Loucy (cell line): ENCODE measurements at regions not wholly inside any gene's neighbourhood (a gene's known extent, or its start where the extent isn't known, plus 50 kb on each side); places are given as distances from the start of the nearest gene placed in this dataset.

Experiments used
- H2AFZ ChIP-seq: fragments of 200-600 bp; sonication (generic); 2 replicates; pipeline ENCODE4 v1.6.0; 2016; ENCODE audit warnings: antibody characterized with exemption, mild to moderate bottlenecking, low read length, moderate library complexity
- H3F3A ChIP-seq: fragments of 200-600 bp; 2 replicates; pipeline ENCODE4 v1.6.0; 2016; ENCODE audit warnings: antibody characterized with exemption, low read depth, mild to moderate bottlenecking
- H3K27me3 ChIP-seq: fragments of 200-600 bp; sonication (generic); 2 replicates; pipeline ENCODE4 v1.6.1; 2014; ENCODE audit warnings: low read length, mild to moderate bottlenecking; ENCODE audit not compliant: insufficient read depth, poor library complexity, severe bottlenecking
- H3K36me3 ChIP-seq: fragments of 200-600 bp; sonication (generic); 2 replicates; pipeline ENCODE4 v1.6.1; 2016; ENCODE audit warnings: low read length; ENCODE audit not compliant: insufficient read depth
- H3K4me1 ChIP-seq: fragments of 200-600 bp; sonication (generic); 2 replicates; pipeline ENCODE4 v1.5.1; 2014; ENCODE audit warnings: low read length, mild to moderate bottlenecking; ENCODE audit not compliant: insufficient read depth, poor library complexity, severe bottlenecking
- H3K4me2 ChIP-seq: fragments of 200-600 bp; sonication (generic); 2 replicates; pipeline ENCODE4 v1.6.0; 2014; ENCODE audit warnings: antibody characterized with exemption, low read length, low read depth, mild to moderate bottlenecking; ENCODE audit not compliant: poor library complexity, severe bottlenecking
- H3K4me3 ChIP-seq: fragments of 200-600 bp; sonication (generic); 2 replicates; pipeline ENCODE4 v1.5.1; 2014; ENCODE audit warnings: low read length, mild to moderate bottlenecking, mixed read lengths; ENCODE audit not compliant: poor library complexity, severe bottlenecking
- H3K79me2 ChIP-seq: fragments of 200-600 bp; sonication (generic); 2 replicates; pipeline ENCODE4 v1.6.1; 2014; ENCODE audit warnings: low read length; ENCODE audit not compliant: insufficient read depth
- H3K9ac ChIP-seq: fragments of 200-600 bp; sonication (generic); 2 replicates; pipeline ENCODE4 v1.6.0; 2014; ENCODE audit warnings: mild to moderate bottlenecking, low read depth, low read length, moderate library complexity; ENCODE audit not compliant: poor library complexity, severe bottlenecking
- H3K9me2 ChIP-seq: fragments of 200-600 bp; sonication (generic); replicated peaks from 2 replicates; pipeline ENCODE4 v1.6.1; 2016; ENCODE audit warnings: low read depth, low read length, mixed read lengths
- H3K9me3 ChIP-seq: fragments of 200-600 bp; sonication (generic); 2 replicates; pipeline ENCODE4 v1.6.1; 2014; ENCODE audit warnings: mild to moderate bottlenecking, antibody characterized with exemption, low read length, low read depth; ENCODE audit not compliant: insufficient read depth
- H4K20me1 ChIP-seq: fragments of 200-600 bp; sonication (generic); 2 replicates; pipeline ENCODE4 v1.6.0; 2014; ENCODE audit warnings: antibody characterized with exemption, low read length, mild to moderate bottlenecking; ENCODE audit not compliant: insufficient read depth, poor library complexity, severe bottlenecking
- CTCF ChIP-seq: fragments of 200-600 bp; sonication (generic); conservative IDR thresholded peaks from 2 replicates; pipeline ENCODE4 v1.5.1; 2014; ENCODE audit warnings: mild to moderate bottlenecking, antibody characterized with exemption, low read length
- EZH2phosphoT487 ChIP-seq: fragments of 200-600 bp; IDR thresholded peaks from 2 replicates; pipeline ENCODE4 v1.6.1; 2018; ENCODE audit warnings: antibody characterized with exemption, mild to moderate bottlenecking, moderate library complexity, borderline replicate concordance

GRCh38 chr4:164616961-164617360 is 137.0 kb upstream of the SMIM31 start:
- H2AFZ ChIP-seq: no peak overlapping the region
- no peaks in the 10 kb centered on the region for H3K9me3 ChIP-seq
- no peaks in the 10 kb centered on the region for H3K9me2 ChIP-seq
- no peaks in the 10 kb centered on the region for H3F3A ChIP-seq
- H3K4me3 ChIP-seq: no peak overlapping the region
- no peaks in the 10 kb centered on the region for H4K20me1 ChIP-seq
- H3K4me2 ChIP-seq: no peak overlapping the region
- no peaks in the 10 kb centered on the region for H3K4me1 ChIP-seq
- no peaks in the 10 kb centered on the region for H3K36me3 ChIP-seq
- no peak overlapping the region for H3K9ac ChIP-seq
- H3K79me2 ChIP-seq: no peaks in the 10 kb centered on the region
- no peaks in the 10 kb centered on the region for H3K27me3 ChIP-seq
- no peak for TF ChIP-seq CTCF
- no peak for TF ChIP-seq EZH2phosphoT487

GRCh38 chr4:164617426-164617825 is 136.5 kb upstream of the SMIM31 start:
- Histone ChIP-seq H3K27me3 (no peaks in the 10 kb centered on the region), H3K4me3 (no peak overlapping the region), H4K20me1 (no peaks in the 10 kb centered on the region), H3K9ac (no peak overlapping the region), H3K9me2 (no peaks in the 10 kb centered on the region), H3F3A (no peaks in the 10 kb centered on the region), H2AFZ (no peak overlapping the region), H3K79me2 (no peaks in the 10 kb centered on the region), H3K4me1 (no peaks in the 10 kb centered on the region), H3K9me3 (no peaks in the 10 kb centered on the region), H3K36me3 (no peaks in the 10 kb centered on the region), H3K4me2 (no peak overlapping the region)
- no peak for TF ChIP-seq CTCF
- no peak for TF ChIP-seq EZH2phosphoT487

- Histone ChIP-seq H3K79me2 (no peaks in the 10 kb centered on the region), H3K9me3 (no peaks in the 10 kb centered on the region), H3K9ac (no peak overlapping the region), H2AFZ (no peak overlapping the region), H3K4me1 (no peaks in the 10 kb centered on the region), H3K27me3 (no peaks in the 10 kb centered on the region), H3K4me2 (no peak overlapping the region), H3K36me3 (no peaks in the 10 kb centered on the region), H4K20me1 (no peaks in the 10 kb centered on the region), H3K9me2 (no peaks in the 10 kb centered on the region), H3F3A (no peaks in the 10 kb centered on the region), H3K4me3 (no peak overlapping the region)
- TF ChIP-seq EZH2phosphoT487 (no peak), CTCF (no peak)
Measured at GRCh38 chr4:164617911-164618310, 136.0 kb upstream of the SMIM31 start.
